Right atrium auricular region (tissue), 2 donors: ENCODE measurements at regions not wholly inside any gene's neighbourhood (a gene's known extent, or its start where the extent isn't known, plus 50 kb on each side); places are given as distances from the start of the nearest gene placed in this dataset.

Experiments used
- DNase-seq: peaks from one replicate; pipeline ENCODE4 v3.0.0-alpha.2; 2019; ENCODE audit warnings: low spot score
- H3K27ac ChIP-seq, 2 donors: fragments of 200-600 bp; sonication (generic); 1 replicate in 1 of 2; 2 replicates in 1 of 2; pipeline ENCODE4 v1.5.1; 2016 to 2019
- H3K27me3 ChIP-seq, 2 donors: fragments of 200-600 bp; sonication (generic); one replicate each; pipeline versions ENCODE4 v1.5.1 to v1.6.0; 2017 to 2019
- H3K36me3 ChIP-seq: fragments of 200-600 bp; sonication (generic); one replicate; pipeline ENCODE4 v1.5.1; 2016
- H3K4me1 ChIP-seq, 2 donors: fragments of 200-600 bp; sonication (generic); one replicate each; pipeline versions ENCODE4 v1.5.1 to v1.6.0; 2017 to 2019
- H3K4me3 ChIP-seq, 2 donors: fragments of 200-600 bp; sonication (generic); 1 replicate in 1 of 2; 2 replicates in 1 of 2; pipeline ENCODE4 v1.5.1; 2017 to 2019; ENCODE audit warnings: mild to moderate bottlenecking in 1 of 2, moderate library complexity in 1 of 2
- H3K9me3 ChIP-seq, 2 donors: fragments of 200-600 bp; sonication (generic); one replicate each; pipeline ENCODE4 v1.5.1; 2019
- TF ChIP-seq, protein P1 (sequence below), 2 donors: fragments of 200-600 bp; sonication (generic); IDR thresholded peaks; one replicate each; pipeline ENCODE4 v1.5.1; 2019; ENCODE audit warnings: antibody characterized with exemption in 2 of 2

DNA sequence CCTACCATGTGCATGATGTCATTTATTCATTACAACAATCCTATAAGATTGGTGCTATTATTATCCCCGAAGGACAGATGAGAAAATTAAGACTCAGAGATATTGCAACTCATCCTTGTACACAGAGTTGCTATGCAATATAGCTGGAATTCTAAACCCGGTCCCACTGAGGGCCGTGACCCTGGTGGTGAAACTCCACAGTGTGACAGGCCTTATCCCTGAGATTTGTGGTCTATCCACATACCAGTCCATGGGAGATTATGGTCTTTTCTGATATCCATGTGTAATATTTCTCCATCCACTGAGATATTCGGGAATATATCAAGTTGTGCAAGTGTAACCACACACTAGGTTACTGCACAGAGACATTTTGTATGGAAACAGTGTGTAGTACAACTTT, 305.2 kb downstream of the TXNL1 start:
- no peaks in the 10 kb centered on the region for H3K9me3 ChIP-seq
- no peak for DNase-seq

DNA sequence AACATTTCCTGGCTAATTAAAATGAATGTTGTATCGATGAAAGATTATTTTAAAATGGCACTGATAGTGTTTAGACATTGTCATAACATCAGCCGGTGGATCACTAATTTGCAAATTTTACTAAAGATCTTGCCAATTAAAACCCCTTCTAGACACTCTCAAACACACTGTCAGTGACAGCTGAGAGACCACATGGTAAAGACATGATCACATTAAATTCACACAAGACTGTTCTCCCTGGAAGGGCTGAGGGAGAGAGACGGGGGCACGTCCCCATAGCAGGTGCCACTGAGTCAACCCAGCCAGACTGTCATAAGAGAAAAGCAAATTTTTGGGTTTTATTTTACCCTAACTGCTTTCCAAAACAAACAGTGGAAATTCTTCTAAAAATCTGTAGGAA, 306.0 kb downstream of the TXNL1 start:
- Histone ChIP-seq H3K4me3 (no peak overlapping the region), H3K27me3 (no peaks in the 10 kb centered on the region), H3K9me3 (no peaks in the 10 kb centered on the region), H3K36me3 (no peaks in the 10 kb centered on the region), H3K27ac (no peak overlapping the region), H3K4me1 (no peaks in the 10 kb centered on the region)
- no peak for DNase-seq
- TF ChIP-seq, protein P1, sequence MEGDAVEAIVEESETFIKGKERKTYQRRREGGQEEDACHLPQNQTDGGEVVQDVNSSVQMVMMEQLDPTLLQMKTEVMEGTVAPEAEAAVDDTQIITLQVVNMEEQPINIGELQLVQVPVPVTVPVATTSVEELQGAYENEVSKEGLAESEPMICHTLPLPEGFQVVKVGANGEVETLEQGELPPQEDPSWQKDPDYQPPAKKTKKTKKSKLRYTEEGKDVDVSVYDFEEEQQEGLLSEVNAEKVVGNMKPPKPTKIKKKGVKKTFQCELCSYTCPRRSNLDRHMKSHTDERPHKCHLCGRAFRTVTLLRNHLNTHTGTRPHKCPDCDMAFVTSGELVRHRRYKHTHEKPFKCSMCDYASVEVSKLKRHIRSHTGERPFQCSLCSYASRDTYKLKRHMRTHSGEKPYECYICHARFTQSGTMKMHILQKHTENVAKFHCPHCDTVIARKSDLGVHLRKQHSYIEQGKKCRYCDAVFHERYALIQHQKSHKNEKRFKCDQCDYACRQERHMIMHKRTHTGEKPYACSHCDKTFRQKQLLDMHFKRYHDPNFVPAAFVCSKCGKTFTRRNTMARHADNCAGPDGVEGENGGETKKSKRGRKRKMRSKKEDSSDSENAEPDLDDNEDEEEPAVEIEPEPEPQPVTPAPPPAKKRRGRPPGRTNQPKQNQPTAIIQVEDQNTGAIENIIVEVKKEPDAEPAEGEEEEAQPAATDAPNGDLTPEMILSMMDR (IDR thresholded peaks at IDR 0.05), result no peak

More for the DNA sequence above, 305.2 kb downstream of the TXNL1 start:
- TF ChIP-seq, protein P1 (IDR thresholded peaks at IDR 0.05), result no peak
- Histone ChIP-seq H3K4me1 (no peaks in the 10 kb centered on the region), H3K27me3 (no peaks in the 10 kb centered on the region), H3K27ac (no peak overlapping the region), H3K4me3 (no peak overlapping the region), H3K36me3 (no peaks in the 10 kb centered on the region)

DNA sequence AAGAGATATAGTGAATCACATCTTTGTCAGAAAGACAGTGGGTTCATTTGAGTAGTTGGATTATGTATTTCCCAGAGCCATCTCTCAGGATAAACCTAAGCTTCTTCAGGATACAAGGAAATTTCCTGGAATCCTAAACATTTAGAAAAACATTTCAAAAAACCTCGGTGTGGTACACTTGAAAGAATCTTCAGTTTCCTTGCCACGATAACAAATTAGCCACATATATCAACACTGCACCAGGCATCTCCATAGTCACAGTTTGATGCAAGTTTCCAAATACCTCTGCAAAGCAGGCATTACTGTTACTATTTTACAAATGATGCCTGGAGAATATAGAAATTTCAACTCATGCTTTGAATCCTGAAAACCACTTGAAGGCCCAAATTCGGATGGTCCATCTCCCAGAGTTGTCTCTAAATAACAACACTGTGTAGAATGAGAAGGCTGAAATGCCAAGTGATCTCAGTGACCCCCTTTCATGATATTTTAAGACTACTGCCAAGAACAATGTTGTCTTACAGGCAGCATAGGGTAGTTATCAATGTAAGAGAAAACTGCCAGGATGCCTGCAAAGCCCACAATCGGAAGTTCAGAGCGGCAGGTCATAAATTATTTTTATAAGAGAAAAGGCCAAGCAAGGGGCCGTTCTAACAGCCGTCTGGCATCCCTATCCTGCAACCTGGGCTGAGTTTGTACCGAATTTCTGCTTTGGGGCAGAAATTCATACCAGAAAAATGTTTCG, 307.9 kb downstream of the TXNL1 start:
- TF ChIP-seq, protein P1 (IDR thresholded peaks at IDR 0.05), result no peak
- H3K36me3 ChIP-seq, result no peaks in the 10 kb centered on the region
- no peaks in the 10 kb centered on the region for H3K9me3 ChIP-seq
- H3K27me3 ChIP-seq, result no peaks in the 10 kb centered on the region
- DNase-seq, result no peak
- H3K27ac ChIP-seq, result no peak overlapping the region
- H3K4me1 ChIP-seq, result no peaks in the 10 kb centered on the region
- H3K4me3 ChIP-seq, result no peak overlapping the region

DNA sequence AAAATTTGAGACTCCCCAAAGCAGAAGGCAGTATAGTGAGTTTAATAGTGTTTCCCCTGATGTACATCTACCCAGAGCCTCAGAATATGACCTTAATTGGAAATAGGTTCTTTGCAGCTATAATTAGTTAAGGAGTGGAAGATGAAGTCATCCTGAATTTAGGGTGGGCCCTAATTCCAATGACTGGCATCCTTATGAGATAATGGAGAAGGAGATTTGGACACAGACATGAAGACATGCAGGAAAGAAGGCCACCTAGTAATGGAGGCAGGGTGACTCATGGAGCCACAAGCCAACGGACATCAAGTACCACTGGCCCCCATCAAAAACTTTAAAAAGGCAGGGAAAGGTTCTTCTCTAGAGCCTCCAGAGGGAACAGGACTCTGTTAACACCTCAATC, 308.9 kb downstream of the TXNL1 start:
- H3K27me3 ChIP-seq, result no peaks in the 10 kb centered on the region
- TF ChIP-seq, protein P1 (IDR thresholded peaks at IDR 0.05), result no peak
- no peak overlapping the region for H3K4me3 ChIP-seq
- no peaks in the 10 kb centered on the region for H3K4me1 ChIP-seq
- no peaks in the 10 kb centered on the region for H3K9me3 ChIP-seq
- no peak for DNase-seq
- no peaks in the 10 kb centered on the region for H3K36me3 ChIP-seq
- H3K27ac ChIP-seq, result no peak overlapping the region

DNA sequence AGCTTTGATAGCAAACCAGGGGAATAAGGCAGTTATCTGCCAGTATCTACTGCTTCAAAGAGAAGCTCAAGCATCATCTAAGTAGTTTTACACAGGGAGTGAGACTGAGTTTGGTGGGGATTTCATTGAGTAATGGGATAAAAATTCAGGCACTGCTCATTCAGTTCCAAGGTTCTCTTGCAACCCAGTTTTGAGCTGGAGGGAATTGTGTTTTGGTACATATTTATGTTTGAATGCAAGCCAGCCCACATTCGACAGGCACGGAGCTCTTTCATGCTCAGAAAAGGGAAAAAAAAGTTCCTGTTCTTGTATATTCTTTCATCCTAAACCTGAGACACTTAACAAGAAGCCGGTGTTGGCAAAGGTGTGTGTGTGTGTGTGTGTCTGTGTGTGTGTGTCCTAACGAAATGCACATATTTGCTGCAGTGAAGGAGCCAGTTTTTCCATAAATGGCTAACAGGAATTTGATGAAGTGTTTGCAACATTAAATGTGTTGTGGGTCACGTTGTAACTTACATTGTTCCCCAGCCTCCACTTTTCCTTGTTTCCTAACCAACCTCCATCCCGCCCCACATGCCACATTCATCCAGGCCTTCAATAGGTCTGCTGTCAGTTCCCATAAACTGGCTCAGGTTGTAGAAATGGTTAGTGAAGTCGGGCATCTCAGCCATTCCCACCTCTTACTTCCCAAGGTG, 311.1 kb downstream of the TXNL1 start:
- DNase-seq, result no peak
- H3K27me3 ChIP-seq, result no peaks in the 10 kb centered on the region
- H3K4me3 ChIP-seq, result no peak overlapping the region
- no peaks in the 10 kb centered on the region for H3K9me3 ChIP-seq
- TF ChIP-seq, protein P1 (IDR thresholded peaks at IDR 0.05), result no peak
- no peak overlapping the region for H3K27ac ChIP-seq
- H3K4me1 ChIP-seq, result peaks cover 0 to 6% of the 10 kb centered on the region in 2 donors
- H3K36me3 ChIP-seq, result no peaks in the 10 kb centered on the region
